Thyroid gland (tissue), 4 donors: ENCODE measurements at regions not wholly inside any gene's neighbourhood (a gene's known extent, or its start where the extent isn't known, plus 50 kb on each side); places are given as distances from the start of the nearest gene placed in this dataset.

Source experiments
- DNase-seq, 2 donors: peaks; one replicate each; pipeline ENCODE4 v3.0.0-alpha.2; 2019
- H3K27ac ChIP-seq, 3 donors: fragments of 200-600 bp; sonication (generic); 1 replicate in 2 of 3; 2 replicates in 1 of 3; pipeline ENCODE4 v1.5.1; 2016 to 2019; ENCODE audit warnings: mild to moderate bottlenecking in 1 of 3, moderate library complexity in 1 of 3
- H3K27me3 ChIP-seq: fragments of 200-600 bp; sonication (generic); one replicate; pipeline ENCODE4 v1.5.1; 2019
- H3K36me3 ChIP-seq, 2 donors: fragments of 200-600 bp; sonication (generic); one replicate each; pipeline ENCODE4 v1.5.1; 2016 to 2019
- H3K4me1 ChIP-seq, 2 donors: fragments of 200-600 bp; sonication (generic); one replicate each; pipeline ENCODE4 v1.5.1; 2017 to 2019
- H3K4me3 ChIP-seq, 3 donors: fragments of 200-600 bp; sonication (generic); replicated peaks in 1 of 3; 1 replicate in 2 of 3; 2 replicates in 1 of 3; pipeline ENCODE4 v1.5.1; 2016; ENCODE audit warnings: mild to moderate bottlenecking in 1 of 3
- H3K9me3 ChIP-seq: fragments of 200-600 bp; sonication (generic); one replicate; pipeline ENCODE4 v1.5.1; 2017
- POLR2A ChIP-seq, 2 donors: fragments of 450-650 bp; IDR thresholded peaks; one replicate each; pipeline ENCODE4 v1.6.1; 2017; ENCODE audit warnings: antibody characterized with exemption in 2 of 2, mild to moderate bottlenecking in 2 of 2, moderate library complexity in 1 of 2
- WGBS, 2 donors: methylation state at CpG; one replicate each; pipeline ENCODE4 v1.1.5; 2017; 5-methylcytosine and 5-hydroxymethylcytosine counted together
- intact Hi-C: fragments of 100-400 bp; cut with DNase I; formaldehyde crosslinking; loops from one replicate; pipeline ENCODE4 v1.15.1; 2023
- TF ChIP-seq, protein P1 (sequence below), 6 experiments: fragments of 200-600 bp in 3 of 6; fragments of 450-650 bp in 3 of 6; sonication (generic) in 3 of 6; IDR thresholded peaks; one replicate each; pipeline ENCODE4 v1.5.1; 2016 to 2019; ENCODE audit warnings: antibody characterized with exemption in 6 of 6, mild to moderate bottlenecking in 2 of 6, inconsistent platforms in 1 of 6, moderate library complexity in 1 of 6

DNA sequence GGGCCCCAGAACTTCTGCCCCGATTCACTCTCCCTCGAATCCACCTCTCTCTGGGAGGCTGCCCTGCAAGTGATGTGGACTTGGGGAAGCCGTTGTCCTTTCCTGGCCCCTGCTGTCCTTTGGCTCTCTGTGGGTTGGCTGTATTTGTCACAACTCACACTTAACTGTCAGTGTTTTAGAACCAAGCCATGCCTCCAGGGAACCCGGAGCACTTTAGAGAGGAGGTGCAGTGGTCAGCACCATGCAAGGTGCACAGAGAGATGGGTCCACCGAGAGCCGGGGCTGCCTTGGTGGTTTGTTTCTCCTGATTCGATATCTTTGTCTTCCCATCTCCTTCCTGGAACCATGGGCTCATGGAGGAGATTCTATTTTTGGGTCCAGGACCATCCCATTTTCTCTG lies 129.5 kb upstream of the RTL1 start:
- Histone ChIP-seq H3K9me3 (no peaks in the 10 kb centered on the region), H3K4me1 (no peaks in the 10 kb centered on the region), H3K27ac (no peak overlapping the region), H3K27me3 (no peaks in the 10 kb centered on the region), H3K36me3 (no peaks in the 10 kb centered on the region), H3K4me3 (no peak overlapping the region)
- 93% methylated on average over 7 of the region's 7 CpGs for WGBS, 2 donors
- no peak for DNase-seq
- intact Hi-C loops, result no loop called here
- no peak for TF ChIP-seq POLR2A (IDR thresholded peaks at IDR 0.05)
- TF ChIP-seq, protein P1, sequence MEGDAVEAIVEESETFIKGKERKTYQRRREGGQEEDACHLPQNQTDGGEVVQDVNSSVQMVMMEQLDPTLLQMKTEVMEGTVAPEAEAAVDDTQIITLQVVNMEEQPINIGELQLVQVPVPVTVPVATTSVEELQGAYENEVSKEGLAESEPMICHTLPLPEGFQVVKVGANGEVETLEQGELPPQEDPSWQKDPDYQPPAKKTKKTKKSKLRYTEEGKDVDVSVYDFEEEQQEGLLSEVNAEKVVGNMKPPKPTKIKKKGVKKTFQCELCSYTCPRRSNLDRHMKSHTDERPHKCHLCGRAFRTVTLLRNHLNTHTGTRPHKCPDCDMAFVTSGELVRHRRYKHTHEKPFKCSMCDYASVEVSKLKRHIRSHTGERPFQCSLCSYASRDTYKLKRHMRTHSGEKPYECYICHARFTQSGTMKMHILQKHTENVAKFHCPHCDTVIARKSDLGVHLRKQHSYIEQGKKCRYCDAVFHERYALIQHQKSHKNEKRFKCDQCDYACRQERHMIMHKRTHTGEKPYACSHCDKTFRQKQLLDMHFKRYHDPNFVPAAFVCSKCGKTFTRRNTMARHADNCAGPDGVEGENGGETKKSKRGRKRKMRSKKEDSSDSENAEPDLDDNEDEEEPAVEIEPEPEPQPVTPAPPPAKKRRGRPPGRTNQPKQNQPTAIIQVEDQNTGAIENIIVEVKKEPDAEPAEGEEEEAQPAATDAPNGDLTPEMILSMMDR (IDR thresholded peaks at IDR 0.05), result no peak

DNA sequence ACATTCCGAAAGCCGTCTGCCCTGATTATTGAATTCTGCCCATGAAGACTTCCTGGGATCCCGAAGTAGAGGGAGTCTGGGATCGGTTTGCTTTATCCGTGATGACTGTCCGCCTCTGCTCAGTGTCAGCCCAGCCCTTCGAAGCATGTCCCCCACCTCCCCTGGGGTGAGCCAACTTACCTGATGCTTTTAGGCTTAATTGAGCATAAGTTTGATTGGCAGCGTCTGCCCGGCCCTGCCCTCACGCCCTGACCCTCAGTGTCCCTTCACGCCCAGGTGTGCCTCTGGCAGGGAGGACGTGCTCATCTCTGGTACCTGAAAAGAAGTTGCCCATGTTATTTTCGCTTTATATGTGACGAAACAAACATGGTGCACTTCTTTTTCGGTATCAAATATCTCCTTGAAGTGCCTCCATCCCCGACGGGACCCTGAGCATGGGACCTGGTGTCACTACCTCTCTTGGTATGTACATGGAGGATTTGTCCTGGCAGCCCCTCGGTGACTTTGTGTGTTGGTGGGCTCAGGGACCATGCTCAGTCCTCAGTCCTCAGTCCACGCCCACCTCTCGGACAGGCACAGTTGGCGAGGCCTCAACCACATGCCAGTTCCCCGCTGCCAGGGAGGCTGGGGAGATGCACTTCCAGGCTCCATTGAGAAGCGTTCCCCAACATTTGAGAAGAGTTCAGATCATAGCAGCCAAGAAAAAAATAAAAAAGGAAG lies 130.1 kb upstream of the RTL1 start:
- WGBS, 2 donors, result 90% methylated on average over 23 of the region's 23 CpGs
- TF ChIP-seq, protein P1 (IDR thresholded peaks at IDR 0.05), result no peak
- intact Hi-C loops, result no loop called here
- DNase-seq, result no peak
- Histone ChIP-seq H3K9me3 (no peaks in the 10 kb centered on the region), H3K27me3 (no peaks in the 10 kb centered on the region), H3K27ac (no peak overlapping the region), H3K4me3 (no peak overlapping the region), H3K36me3 (no peaks in the 10 kb centered on the region), H3K4me1 (no peaks in the 10 kb centered on the region)

- H3K36me3 ChIP-seq, result no peaks in the 10 kb centered on the region
- H3K4me1 ChIP-seq, result no peaks in the 10 kb centered on the region
- WGBS, 2 donors, result 86 to 90% methylated on average over 7 of the region's 7 CpGs
- intact Hi-C loops, result no loop called here
- no peaks in the 10 kb centered on the region for H3K9me3 ChIP-seq
- TF ChIP-seq, protein P1 (IDR thresholded peaks at IDR 0.05), result no peak
- TF ChIP-seq POLR2A (IDR thresholded peaks at IDR 0.05), result no peak
- H3K4me3 ChIP-seq, result no peak overlapping the region
- no peak for DNase-seq
- no peaks in the 10 kb centered on the region for H3K27me3 ChIP-seq
- no peak overlapping the region for H3K27ac ChIP-seq
Observed at GRCh38 chr14:101034986-101035385, 131.5 kb upstream of the RTL1 start.

GRCh38 chr14:101035466-101036225 lies 132.1 kb upstream of the RTL1 start:
- Histone ChIP-seq H3K9me3 (no peaks in the 10 kb centered on the region), H3K27ac (no peak overlapping the region), H3K4me1 (no peaks in the 10 kb centered on the region), H3K36me3 (no peaks in the 10 kb centered on the region), H3K4me3 (no peak overlapping the region), H3K27me3 (no peaks in the 10 kb centered on the region)
- WGBS, 2 donors, result 88 to 90% methylated on average over 15 of the region's 15 CpGs
- TF ChIP-seq, protein P1 (IDR thresholded peaks at IDR 0.05), result no peak
- no peak for TF ChIP-seq POLR2A (IDR thresholded peaks at IDR 0.05)
- DNase-seq, result no peak
- intact Hi-C loops, result no loop called here
